ENCODE measurements at regions not wholly inside any gene's neighbourhood (a gene's known extent, or its start where the extent isn't known, plus 50 kb on each side); places are given as distances from the start of the nearest gene placed in this dataset.

- TF ChIP-seq CTCF (conservative IDR thresholded peaks at IDR 0.05; ENCODE audit: low read length), result no peak
- TF ChIP-seq EZH2phosphoT487 (IDR thresholded peaks at IDR 0.05; ENCODE audit: borderline replicate concordance, low read depth, low read length), result no peak
Observed at GRCh38 chr5:101515721-101516120, 612.6 kb upstream of the ST8SIA4 start.

Data from OCI-LY7 (cell line).